AG08395 (cell line): ENCODE measurements at regions not wholly inside any gene's neighbourhood (a gene's known extent, or its start where the extent isn't known, plus 50 kb on each side); places are given as distances from the start of the nearest gene placed in this dataset.

Experiments
- DNase-seq: peaks from one replicate; pipeline ENCODE4 v3.0.0; 2012; ENCODE audit warnings: mixed read lengths, low spot score

DNA sequence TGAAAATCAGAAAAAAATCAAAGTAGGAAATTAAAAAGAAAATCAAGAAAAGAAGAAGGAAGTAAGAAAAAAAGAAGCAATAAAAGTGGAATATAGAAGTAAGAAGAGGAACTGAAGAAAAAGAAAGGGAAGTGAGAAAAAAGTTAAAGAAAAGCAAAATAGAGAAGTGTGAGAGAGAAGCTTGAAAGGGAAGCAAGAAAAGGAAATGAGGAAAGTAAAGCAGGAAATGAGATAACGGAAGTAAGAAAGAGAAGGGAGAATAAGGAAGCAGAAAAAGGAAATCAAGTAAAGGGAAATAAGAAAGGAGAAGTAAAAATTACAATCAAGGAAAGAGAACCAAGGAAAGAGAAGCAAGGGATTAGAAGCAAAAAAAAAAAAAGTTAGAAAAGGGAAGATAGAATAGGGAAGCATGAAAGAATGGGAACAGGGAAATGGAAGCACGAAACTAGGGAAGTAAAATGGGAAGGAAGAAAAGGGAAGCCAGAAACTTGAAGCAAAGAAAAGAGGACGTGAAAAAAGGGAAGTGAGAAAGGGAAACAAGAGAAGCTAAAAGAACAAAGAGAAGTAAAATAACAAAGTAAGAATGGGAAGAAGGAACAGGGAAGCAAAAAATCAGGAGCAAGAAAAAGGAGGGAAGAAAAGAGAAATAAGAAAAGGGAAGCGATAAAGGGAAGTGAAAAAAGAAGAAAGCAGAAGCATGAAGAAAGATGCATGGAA is 243.3 kb upstream of the NCKAP5 start:
- DNase-seq: no peak

DNA sequence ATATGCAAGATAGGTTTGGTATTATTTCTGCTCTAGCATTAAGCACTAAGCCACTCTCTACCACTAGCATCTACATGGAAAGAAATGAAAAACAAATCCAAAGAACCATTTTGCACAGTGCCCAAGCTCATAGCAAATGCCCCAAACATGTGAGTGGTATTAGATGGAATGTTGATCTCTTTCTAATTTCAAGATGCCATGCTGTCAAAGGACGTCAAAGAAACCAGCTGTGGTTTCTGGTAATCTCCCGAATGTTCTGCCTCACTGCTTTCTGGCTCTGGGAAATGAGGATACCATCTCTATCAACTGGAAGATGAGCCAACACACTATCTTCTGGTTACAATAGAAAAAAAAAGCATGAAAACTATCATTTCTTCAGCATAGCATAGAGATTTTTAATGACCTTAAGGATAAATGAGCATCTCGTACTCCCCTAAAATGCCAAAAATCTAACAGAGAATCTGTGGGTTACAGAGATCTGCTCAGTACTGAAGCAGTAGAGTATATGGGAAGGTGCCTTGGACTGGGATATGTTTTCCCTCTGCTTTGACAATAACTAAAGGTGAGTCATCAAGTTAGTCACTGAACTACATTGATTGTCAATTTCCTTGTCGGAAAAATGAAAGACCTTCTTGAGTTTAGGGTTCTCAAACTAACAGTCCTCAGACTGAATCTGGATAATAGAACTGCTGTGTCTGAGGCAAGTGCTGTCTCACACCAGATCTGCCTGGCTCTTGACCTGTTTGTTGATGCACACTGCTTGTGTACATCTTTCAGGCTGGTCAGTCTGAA is 244.8 kb upstream of the NCKAP5 start:
- DNase-seq: no peak

DNA sequence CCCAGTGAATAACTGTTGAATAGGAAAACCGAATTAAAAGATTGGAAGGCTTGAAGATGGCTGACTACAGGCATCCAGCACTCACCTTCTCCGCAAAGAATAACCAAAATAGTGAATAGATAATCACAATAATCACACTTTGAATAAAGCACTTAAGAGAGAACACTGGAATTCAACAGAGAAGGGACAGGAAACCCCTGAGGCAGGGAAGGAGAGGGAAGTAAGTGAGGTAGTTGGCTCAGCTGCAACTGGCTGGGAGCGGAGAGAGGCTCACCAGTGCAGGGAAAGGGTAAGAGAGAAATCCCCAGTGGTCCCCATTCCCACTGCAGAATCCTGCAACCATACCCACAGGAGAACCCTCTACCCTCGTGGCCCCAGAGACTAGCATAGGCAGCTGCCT is 246.6 kb upstream of the NCKAP5 start:
- DNase-seq: no peak

DNA sequence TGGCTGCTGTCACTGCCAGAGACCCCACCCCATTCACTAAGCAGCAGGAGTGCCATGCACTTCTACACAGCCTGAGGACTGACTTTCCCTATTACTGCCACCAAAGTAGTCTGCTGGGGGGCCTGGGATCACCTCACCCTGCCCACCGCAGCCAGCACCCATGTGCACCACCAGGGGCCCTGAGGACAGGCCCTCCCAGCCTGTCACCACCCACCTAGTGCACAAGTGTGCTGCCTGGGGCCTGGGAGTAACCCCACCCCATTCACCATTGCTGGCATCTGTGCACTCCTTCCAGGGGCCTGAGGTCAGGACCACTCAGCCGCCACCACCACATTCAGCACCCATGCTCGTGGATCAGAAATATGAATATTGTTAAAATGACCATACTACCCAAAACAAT is 247.8 kb upstream of the NCKAP5 start:
- no peak for DNase-seq

DNA sequence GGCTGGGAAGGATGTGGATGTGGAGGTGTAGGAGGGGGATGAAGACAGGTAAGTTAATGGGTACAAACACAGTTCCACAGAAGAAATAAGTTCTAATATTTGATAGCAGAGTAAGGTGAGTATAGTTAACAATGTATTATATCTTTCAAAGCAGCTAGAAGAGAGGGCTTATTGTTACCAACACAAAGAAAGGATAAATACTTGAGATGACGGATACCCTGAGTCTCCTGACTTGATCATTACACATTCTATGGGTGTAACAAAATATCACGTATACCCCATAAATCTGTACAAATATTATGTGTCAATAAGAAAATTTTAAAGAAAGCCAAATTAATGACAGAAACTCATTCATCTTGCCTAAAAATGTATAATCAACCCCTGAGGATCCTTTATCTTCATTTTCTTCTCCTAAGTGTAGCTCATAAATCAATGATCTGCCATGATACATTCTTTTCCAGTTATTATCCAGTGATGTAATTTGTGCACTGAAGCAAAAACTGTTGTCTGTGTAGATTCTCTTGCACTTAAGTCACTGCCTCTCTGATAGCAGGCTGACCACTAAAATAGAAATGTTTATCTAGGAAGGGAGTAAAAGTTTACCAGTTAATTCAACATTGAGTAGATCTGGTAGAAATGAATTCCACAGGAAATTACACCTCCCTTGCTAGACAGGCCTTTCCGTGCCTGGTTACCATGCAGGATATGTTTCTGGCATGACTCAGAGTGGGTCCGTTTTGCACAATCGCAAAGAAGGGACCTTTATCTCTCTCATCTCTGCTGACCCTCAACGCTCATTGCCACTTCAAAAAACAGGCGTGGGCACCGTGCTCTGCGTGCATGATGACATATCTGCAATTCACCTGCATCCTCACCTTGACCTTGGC is 249.7 kb upstream of the NCKAP5 start:
- peak; percentile 89 for DNase-seq

DNA sequence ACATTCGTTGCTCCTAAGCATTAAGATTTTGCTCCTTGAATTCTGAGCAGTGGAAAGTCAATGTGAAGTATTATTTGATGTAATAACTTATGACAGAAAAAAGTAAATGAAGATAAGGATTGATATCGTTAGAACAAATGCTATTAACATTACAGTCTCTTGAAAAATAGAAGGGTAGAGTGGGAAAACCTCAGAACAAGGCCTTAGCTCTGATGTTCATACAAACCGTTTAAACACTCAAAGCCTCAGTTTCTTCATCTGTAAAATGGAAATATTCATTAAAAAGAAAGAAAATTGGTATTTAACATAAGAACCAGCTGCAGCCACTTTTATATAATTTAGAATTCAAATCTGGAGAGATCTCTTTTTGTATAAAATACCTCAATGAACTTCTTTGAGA is 250.4 kb upstream of the NCKAP5 start:
- DNase-seq: no peak

DNA sequence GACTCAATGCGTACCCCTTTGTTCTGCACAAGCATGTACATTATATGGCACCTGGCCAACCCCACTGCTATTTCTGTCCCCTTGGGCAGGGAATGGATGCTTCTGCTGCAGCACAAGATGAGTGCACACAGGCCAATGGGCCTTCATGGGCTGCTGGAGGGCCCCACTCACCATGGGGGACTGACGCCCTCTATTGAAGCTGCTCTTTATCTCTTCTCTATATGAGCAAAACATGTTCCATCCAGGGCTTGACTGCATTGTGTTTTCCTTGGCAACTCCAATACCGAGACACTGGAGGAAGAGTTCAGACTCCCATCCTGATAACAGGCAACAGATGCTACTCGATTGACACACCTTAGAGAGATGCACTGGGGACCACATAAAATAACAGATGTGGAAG is 251.6 kb upstream of the NCKAP5 start:
- no peak for DNase-seq

DNA sequence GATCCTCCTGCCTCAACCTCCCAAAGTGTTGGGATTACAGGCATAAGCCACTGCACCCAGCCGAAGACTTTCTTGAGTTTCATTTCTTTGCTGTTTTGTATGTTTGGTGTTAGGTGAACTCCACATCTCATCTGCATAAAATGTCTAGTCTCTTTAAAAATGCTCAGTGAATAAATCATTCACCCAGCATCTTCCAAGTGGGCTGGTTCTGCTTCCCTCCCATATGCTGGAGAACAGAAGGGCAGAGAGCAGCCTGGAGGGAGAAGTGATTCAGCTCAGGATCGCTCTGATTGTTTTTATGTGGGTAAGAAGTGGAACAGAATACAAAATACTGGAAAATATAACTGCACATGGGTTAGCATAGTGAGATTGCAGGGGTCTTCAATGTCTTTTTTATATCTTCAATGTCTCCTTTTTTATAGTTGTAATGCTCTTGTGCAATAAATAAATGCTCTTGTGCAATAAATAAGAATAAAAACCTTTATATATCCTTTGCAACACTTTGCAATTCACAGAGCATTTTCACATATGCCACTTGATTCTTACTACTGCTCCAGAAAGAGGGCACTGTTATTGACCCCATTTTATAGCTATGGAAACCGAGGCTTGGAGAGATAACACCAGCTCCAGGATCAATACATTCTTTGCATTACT is 253.0 kb upstream of the NCKAP5 start:
- DNase-seq: peak; percentile 38

DNA sequence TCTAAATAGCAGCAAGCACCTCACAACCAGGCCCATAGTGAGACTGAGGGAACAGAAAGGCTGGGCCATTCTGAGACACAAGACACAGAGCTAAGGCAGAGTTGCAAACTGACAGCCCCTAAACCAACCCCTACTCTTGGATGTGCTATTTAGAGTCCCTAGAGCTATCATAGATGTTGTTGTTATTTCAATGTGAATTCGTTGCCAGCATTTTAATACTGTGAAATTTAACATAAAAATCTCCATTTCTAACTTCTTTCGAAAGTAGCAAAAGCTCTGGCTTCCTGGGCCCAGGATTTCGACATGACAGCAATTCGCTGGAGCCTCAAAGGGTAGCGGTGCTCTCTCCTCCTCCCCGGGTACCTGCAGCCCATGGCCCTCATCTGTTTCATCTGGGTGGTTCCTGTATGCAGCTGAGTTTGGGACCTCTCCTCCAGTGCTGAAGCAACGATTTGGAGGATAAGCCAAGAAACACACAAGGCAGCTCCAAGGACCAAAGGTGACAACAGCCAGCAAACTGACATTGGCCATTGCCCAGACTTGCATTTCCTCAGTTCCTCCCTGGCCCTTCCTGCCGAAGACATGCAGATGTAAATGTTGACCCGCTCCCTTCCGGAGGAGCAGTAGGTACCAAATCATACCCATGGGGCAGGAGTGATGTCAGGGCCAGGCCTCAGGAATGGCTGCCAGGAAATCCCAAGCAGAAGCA is 254.4 kb upstream of the NCKAP5 start:
- DNase-seq: no peak

DNA sequence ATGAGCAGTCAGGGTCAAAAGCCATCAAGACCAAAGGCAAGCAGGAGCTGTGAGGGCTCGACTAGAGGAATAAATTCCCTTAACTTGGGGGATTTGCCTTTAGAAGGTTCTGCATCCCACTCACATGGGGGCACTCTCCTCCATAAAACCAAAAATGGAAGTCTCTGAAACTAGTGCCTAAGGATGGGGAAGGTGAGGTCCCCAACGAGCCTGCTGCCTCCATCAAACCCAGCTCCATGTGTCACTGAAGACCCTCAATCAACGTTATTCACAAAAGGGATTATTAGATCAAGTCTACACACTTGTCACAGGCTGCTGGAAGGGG is 254.9 kb upstream of the NCKAP5 start:
- DNase-seq: no peak

DNA sequence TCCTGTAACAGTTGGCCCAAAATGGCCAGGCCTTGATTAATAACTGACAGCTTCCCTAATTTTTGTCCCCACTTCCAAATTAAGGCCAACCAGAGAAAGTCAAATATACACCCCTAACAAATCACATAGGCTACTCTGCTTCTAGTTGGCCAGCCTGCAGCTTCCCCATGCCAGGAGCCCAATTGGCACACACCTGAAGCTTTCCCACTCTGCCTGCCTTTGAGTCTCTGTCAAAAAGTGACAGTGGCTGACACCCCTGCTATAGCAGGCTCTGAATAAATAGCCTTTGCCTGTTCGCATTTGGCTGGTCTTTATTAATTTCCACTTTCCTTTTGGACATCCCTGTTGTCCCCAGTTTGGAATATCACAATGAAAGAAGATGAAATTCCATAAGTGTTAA is 256.6 kb upstream of the NCKAP5 start:
- no peak for DNase-seq

DNA sequence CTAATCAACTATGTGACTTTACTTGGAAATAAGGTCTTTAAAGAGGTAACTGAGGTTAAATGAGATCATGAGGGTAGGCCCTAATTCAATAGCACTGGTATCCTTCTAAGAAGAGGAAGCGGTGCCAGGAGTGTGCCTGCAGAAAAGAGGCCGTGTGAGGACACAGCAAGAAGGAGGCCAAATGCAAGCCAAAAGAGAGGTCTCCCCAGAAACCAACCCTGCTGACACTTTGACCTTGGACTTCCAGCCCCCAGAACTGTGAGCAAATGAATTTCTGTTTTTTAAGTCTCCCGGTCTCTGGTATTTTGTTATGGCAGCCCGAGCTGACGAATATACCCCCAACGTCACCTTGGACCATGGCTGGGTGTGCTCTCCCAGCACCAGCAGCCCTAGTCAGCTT is 257.5 kb upstream of the NCKAP5 start:
- no peak for DNase-seq

DNA sequence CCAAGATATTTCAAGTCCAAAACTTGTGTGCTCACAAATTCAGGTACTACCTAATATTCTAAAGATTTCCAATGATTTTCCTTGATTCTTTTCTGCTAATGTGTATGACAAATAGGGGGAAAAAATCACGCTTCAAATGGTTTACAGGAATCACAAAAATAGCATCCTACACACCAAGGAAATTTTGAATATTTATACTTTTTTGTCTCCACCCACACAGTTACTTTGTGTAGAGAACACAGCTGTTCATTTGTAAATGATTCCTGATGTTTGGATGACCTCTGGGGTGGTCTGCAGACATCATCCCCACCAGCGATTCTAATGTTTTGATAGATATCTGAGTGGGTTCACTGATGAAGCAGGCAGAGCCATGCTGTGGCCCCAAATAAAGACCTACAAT is 260.6 kb upstream of the NCKAP5 start:
- DNase-seq: no peak

DNA sequence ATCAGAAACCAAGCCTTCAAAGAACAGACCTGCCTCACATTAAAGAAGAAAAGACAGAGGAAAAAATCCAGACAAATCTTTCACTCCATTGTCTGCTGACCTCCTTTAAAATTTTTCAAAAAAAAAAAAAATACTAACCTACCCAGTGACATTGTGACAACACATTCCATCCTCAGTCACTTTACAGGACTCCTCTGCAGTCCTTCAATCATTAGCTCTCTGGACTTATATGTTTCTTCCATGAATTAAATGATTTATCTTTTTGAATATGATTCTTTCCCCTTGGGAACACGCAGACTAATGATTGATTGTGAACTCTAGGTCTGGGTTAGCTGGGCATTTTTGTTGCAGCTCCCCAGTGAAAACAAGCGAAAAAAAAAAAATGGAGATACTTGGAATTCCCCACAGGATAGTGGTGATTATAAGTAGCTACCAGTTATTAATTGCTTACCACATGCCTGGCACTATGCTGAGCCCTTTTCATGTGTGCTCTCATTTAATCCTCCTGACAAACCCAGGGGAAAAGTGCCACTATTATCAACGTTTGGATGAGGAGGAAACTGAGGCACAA is 261.3 kb upstream of the NCKAP5 start:
- no peak for DNase-seq

DNA sequence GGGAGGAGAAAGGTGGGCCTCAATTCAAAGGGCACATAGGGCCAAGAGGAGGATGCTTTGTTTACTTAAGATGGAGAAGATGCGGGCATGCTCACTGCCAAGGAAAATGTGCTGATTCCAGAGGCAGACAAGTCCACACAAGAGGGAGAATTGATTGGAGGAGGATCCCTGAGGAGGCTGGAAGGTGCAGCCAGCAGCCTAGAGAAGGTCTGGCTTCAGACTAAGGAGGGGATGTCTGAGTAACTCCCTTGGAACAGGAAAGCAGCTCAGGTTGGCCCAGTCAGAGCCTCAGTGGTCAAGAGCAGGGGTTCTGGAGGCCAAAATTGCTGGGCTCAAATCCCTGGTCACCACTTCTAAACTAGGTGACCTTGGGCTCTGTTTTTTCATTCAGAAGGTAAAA is 265.5 kb upstream of the NCKAP5 start:
- DNase-seq: no peak

DNA sequence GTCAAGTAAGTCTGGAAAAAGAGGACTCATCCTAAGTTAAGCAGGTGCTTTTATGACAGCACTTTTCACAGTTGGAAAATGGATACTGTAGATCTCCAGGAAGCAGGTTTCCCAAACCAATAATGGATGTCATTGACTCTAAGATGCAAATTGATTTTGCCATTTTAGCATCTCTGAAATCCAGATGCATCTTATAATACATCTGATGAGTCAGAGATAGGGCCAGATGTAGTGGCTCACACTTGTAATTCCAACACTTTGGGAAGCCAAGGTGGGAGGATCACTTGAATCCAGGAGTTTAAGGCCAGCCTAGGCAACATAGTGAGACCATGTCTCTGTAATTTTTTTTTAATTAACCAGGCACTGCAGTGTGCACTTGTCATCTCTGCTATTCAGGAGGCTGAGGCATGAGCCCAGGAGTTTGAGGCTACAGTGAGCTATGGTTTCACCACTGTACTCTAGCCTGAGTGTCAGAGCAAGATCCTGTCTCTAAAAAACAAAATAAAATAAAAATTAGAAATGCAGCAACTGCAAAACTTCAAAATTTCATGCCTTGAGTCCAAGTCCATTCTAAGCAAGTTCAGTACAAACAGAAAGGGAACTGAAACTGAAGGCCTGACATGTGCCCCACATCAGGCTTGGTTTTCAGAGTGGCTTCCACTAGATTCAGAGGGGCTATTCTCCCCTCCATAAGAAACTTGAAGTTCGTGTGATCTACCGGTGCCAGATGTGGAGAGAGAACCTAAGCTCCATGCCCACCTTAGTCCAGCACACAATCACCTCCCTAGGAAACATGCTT is 267.8 kb upstream of the NCKAP5 start:
- no peak for DNase-seq

DNA sequence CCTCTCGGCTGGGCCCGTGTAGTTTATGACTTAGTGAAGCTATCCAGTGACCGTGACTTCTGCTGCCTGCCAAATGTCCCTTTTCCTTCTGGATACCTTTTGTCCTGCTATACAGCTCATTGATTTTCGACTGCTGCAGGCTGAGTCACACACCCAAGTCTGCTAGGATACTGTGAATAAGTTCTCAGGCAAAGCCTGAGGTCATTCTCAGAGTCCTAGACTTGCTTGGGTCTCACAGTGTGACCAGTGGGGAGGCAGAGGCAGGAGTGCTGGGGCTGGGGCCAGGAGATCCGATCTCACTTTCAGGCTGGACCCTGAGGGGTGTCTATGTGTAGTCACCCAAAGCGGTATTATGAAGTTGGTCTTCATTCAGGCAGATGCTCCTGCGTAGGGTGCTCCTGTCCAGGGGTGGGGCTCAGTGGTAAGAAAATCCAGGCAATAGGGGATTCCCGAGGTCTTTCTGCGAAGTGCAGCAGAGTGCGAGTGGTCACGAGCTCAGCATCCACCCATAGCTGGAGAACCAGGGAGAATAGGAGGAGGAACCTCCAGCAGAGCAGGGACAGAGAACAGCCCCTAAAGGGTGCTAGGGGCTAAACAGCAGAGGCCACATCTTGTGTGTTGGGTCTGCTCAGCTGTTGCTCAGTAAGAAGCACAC is 268.6 kb upstream of the NCKAP5 start:
- DNase-seq: no peak

DNA sequence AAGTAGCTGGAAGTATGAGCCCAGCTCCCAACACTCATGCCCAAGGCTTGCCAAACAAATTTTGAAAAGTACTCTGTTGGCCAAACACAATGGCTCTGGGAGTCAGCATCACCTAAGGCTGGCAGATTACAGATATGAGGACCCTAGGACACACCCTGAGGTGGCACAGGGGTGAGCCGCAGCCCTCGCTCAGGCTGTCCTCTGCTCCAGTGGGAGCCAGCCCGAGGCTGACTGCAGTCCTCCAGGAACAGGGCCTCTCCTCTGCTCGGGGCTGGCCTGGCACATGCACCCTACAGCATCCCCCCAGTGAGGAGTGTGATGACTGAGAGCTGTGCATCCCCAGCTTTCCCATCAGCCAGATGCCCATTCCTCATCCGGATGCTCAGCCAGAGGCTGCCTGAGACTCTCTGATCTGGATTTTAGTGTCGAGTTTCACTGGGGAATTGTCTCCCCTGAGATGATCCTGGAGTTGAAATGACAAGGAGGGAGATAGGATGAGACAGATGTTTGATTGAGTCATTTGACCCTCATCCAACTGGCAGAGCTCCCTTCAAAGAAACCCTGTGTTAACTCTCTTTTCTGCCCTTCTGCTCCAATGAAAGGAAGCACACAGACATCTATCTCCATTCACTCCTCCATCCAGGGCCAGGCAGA is 269.3 kb upstream of the NCKAP5 start:
- peak; percentile 31 for DNase-seq

DNA sequence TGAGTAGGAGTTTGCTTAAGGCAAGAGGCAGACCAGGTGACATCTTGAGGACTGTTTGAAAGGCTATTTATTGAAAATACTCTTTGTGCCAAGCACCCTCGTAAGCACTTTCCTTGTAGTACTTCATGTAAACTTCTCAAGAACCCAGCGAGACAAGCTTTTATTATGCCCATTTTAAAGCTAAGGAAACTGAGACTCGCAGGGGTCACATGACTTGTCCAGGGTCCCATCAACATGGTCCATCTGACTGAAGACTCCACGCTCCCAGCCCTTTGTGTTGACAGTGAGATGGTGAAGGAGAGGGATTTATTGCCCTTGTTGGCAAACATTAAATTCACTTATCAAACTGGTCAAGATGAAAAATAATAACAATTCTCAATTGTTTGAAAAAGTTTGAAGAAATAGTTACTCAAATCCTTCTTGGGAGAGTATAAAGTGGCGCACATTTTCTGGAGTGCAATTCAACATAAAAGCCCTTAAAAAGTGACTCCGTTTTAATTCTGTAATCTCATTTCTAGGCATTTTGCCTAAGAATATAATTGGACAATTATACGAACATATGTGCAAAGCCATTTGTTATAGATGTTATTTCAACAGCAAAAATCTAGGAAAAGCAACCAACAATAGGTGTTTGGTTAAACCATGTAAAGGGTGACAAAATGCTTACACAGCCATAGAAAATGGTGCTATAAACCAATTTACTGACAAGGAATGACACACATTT is 270.5 kb upstream of the NCKAP5 start:
- no peak for DNase-seq
